ENCODE measurements at regions not wholly inside any gene's neighbourhood (a gene's known extent, or its start where the extent isn't known, plus 50 kb on each side); places are given as distances from the start of the nearest gene placed in this dataset.

DNA sequence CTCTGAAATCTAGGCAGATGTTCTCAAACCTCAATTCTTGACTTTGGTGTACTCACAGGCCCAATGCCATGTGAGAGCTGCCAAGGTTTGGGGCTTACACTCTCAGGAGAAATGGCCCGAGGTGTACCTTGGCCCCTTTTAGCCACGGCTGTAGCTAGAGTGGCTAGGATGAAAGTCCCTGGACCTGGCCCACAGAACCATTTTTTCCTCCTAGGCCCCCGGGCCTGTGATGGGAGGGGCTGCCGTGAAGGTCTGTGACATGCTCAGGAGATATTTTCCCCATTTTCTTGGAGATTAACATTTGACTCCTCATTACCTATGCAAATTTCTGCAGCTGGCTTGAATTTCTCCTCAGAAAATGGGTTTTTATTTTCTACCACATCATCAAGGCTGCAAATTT, 1296.5 kb downstream of the MAT2B start:
- TF ChIP-seq, protein P1, sequence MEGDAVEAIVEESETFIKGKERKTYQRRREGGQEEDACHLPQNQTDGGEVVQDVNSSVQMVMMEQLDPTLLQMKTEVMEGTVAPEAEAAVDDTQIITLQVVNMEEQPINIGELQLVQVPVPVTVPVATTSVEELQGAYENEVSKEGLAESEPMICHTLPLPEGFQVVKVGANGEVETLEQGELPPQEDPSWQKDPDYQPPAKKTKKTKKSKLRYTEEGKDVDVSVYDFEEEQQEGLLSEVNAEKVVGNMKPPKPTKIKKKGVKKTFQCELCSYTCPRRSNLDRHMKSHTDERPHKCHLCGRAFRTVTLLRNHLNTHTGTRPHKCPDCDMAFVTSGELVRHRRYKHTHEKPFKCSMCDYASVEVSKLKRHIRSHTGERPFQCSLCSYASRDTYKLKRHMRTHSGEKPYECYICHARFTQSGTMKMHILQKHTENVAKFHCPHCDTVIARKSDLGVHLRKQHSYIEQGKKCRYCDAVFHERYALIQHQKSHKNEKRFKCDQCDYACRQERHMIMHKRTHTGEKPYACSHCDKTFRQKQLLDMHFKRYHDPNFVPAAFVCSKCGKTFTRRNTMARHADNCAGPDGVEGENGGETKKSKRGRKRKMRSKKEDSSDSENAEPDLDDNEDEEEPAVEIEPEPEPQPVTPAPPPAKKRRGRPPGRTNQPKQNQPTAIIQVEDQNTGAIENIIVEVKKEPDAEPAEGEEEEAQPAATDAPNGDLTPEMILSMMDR (IDR thresholded peaks at IDR 0.05): no peak
- TF ChIP-seq EZH2 (IDR thresholded peaks at IDR 0.05; ENCODE audit: borderline replicate concordance, insufficient read depth, low read depth, low read length, poor library complexity, severe bottlenecking): no peak
